GM12892 (cell line): ENCODE measurements at regions not wholly inside any gene's neighbourhood (a gene's known extent, or its start where the extent isn't known, plus 50 kb on each side); places are given as distances from the start of the nearest gene placed in this dataset.

Experiments
- DNase-seq: peaks from one replicate; pipeline ENCODE4 v3.0.0; 2011; ENCODE audit not compliant: insufficient read length
- FAIRE-seq: peaks from 2 replicates; lab custom pipeline; 2011; peaks lifted over from hg19 to GRCh38; lab: Jason Lieb, UNC
- POLR2A ChIP-seq: IDR thresholded peaks from 2 replicates; pipeline ENCODE4 v1.6.1; 2011; ENCODE audit warnings: low read depth, low read length, control low read depth
- POLR2AphosphoS5 ChIP-seq: IDR thresholded peaks from 2 replicates; pipeline ENCODE4 v1.6.1; 2011; ENCODE audit warnings: low read depth, low read length, control low read depth
- TAF1 ChIP-seq: IDR thresholded peaks from 2 replicates; pipeline ENCODE4 v1.6.1; 2011; ENCODE audit warnings: low read depth, mild to moderate bottlenecking, control low read depth, low read length, borderline replicate concordance

DNA sequence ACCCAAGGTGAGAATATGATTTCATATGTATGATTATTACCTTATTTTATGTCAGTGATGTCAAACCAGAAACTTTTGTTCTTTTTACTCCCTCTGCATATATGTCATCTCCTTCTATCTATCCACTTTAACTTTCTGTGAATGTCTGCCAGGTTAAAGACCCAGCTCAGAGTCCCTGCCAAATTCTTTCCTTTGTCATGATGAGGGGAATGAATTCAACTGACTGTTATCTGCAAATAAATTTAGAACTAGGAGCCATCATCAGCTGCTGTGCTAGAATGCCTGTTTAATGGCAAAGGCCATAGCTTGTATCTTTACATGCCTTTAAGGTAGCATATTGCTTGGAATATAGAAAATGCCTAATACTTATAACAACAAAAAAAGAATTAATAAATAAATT, 815.6 kb upstream of the NEGR1 start:
- FAIRE-seq (no peak), DNase-seq (no peak)
- TF ChIP-seq POLR2A (no peak), TAF1 (no peak), POLR2AphosphoS5 (no peak)

DNA sequence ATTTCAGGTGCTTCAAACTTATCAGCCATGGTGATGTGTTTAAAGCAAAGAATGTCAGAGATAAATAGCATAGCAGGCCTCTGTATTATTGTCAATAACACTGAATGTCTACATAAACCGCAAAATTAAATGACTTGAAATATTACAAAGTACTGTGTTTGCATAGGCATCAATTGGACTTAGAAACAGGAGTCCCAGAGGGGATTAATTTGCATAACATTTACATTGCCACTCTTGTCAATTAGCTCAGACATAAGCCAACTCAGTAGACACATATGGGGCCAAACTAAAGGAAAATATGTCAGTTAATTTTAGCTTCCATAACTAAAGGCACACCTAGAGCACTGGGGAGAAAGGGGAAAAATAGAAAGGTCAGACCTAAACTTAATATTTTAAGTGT, 814.5 kb upstream of the NEGR1 start:
- FAIRE-seq = no peak
- DNase-seq = no peak
- TF ChIP-seq POLR2AphosphoS5 = no peak
- no peak for TF ChIP-seq TAF1

DNA sequence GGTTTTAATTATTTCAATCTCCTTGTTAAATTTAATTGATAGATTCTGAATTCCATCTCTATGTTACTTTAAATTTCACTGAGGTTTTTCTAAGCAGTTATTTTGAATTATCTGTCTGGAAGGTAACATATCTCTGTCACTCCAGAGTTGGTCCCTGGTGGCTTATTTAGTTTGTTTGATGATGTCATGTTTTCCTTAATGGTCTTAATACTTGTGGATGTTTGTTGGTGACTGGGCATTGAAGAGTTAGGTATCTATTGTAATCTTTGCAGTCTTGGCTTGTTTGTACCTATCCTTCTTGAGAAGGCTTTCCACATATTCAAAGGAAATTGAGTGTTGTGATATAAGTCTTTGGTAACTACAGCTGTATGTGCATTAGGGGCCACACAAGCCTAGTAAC, 810.0 kb upstream of the NEGR1 start:
- FAIRE-seq = no peak

DNA sequence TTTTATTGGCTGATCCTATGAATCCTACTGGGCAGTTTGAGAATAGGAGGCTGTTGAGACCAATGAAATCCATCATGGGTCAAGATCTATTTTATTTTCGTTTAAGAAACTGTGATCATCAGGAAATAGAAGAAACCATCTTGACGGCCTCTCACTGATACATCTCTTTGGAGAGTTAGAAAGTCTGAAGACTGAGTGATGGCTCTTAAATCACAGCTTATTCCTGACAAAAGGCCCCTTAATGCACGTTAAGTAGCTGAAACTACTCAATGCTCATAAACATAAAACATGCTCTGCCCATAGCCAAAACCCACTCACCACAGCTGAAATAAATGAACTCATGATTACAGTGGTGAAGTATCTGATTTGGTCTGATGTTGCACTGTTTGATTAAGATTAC, 784.5 kb upstream of the NEGR1 start:
- FAIRE-seq = no peak
- DNase-seq = no peak

More for the DNA sequence above, 810.0 kb upstream of the NEGR1 start:
- no peak for DNase-seq
- TF ChIP-seq TAF1 = no peak
- TF ChIP-seq POLR2AphosphoS5 = no peak
- TF ChIP-seq POLR2A = no peak

DNA sequence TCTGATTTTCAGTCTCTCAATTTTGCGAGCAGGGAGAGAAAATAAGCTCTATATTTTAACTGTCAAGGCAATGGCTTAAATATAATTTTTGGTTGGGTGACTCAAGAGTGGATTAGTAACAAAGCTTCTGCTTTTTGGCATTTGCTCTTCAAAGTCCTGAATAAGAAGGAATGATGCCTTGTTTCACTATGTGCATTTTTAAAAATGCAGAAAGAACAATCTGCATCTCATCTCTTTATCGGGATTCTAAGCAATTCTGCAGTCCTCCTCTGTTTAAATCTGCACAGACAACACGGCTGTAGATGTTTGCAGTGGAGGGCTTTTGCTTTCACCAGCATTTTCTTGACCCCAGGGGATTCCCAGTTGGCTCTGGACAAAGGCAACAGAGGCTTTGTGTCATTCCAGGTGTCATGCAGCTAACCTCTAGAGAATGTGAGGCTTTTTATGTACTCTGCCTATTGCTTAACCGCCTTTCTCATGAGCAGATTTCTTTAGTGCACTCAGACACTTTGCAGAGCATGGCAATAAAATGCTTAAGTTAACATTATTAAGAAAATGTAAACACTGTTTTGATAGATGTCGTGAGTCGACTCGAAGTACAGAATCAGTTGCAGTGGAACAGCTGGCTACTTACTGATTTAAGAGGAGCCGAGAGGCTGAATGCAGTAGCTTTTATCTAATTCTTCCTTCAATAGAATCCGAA, 783.2 kb upstream of the NEGR1 start:
- no peak for TF ChIP-seq POLR2AphosphoS5
- TF ChIP-seq TAF1 = no peak
- TF ChIP-seq POLR2A = no peak
- FAIRE-seq (no peak), DNase-seq (no peak)

More for the DNA sequence above, 784.5 kb upstream of the NEGR1 start:
- TF ChIP-seq TAF1 (no peak), POLR2AphosphoS5 (no peak), POLR2A (no peak)

DNA sequence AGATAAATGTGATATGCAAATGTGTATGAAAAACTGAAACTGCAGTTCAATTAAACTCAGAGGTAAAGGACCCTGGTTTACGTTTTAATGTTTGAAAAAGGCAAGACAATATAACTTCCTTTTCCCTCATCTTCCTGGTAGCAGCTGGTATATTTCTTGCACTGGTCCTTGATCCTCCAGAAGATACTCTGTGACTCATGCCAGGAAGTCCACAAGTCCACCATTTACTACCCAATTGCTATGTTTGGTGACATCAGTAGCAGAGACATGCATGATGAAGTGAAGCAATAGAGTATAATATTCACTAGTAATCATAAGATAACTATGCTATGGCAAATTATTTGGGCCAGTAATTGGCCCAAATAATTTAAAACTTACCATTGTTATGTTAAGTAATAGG, 774.5 kb upstream of the NEGR1 start:
- TF ChIP-seq TAF1 (no peak), POLR2AphosphoS5 (no peak), POLR2A (no peak)
- DNase-seq = no peak
- FAIRE-seq = no peak

DNA sequence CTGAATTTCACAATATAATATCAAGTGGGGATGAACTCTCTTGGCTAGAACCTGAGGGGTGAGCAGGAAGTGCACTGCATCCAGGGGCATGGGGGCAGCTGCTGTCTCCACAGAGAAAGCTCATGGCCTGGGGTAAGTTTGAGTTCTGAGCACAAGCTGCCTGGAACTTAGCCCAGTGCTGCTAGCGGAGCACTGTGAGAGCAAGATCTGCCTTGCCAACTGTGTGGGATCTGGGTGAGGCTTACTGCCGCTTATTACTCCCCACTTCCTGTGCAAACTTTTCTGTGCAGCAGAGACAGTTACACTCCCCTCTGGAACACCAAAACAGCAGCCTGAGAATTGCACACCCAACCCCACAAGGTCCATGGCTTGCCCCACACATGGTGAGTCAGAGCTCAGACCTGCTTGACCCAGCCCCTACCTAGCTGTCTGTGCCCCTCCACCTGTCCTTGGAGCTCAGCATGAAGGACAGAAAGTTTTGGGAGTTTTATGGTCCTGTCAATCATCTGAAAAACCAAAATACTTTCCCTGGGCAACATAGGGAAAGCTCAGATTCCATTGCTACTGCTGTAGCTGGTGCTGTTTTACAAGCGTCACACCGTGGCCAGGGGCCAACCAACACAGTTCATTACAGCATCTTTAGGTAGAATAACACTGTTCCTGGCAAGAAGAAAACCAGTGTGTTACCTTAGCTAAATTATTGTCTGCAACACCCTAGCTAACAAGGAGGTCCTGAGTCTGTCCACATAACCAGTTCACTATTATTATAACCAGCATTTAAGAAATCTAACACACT, 762.1 kb upstream of the NEGR1 start:
- no peak for FAIRE-seq
- TF ChIP-seq POLR2A = no peak
- no peak for TF ChIP-seq TAF1
- no peak for TF ChIP-seq POLR2AphosphoS5
- no peak for DNase-seq

DNA sequence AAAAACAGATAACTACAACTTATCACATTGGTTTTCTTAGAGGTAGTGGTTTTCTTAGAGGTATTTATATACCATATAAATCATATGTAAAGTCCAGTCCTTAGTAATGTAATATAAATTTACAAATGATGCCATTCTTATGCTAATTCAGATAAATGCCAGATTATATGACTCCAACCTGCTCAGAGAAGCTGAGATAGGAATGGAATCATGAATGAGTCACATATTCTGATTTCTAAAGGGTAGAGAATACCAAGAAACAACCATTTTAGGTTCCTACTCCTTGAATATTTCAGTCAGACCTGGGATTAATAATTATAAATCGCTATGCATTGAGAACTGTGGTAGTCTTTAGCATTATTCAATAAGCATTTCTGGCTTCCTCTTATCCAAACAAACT, 760.1 kb upstream of the NEGR1 start:
- FAIRE-seq (no peak), DNase-seq (no peak)
- TF ChIP-seq TAF1 (no peak), POLR2AphosphoS5 (no peak), POLR2A (no peak)

DNA sequence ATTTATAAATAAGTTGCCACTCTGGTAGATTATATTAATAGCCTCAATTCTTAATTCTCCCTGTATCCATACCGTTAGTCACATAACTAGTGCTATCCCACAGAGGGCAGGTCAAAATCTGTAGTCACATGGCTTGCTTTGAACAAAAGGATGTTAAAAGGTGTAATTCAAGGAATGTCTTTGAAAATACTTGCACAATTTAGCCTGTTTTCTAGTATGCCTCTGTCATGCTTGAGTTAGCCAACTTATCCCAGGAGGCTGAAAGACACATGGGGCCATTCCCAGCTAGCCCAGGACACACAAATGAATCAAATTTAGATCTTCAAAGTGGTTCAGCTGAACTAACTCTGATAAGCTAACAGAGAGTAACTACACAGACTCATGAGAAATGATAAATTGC, 758.5 kb upstream of the NEGR1 start:
- FAIRE-seq (no peak), DNase-seq (no peak)
- no peak for TF ChIP-seq TAF1
- TF ChIP-seq POLR2A = no peak
- TF ChIP-seq POLR2AphosphoS5 = no peak

DNA sequence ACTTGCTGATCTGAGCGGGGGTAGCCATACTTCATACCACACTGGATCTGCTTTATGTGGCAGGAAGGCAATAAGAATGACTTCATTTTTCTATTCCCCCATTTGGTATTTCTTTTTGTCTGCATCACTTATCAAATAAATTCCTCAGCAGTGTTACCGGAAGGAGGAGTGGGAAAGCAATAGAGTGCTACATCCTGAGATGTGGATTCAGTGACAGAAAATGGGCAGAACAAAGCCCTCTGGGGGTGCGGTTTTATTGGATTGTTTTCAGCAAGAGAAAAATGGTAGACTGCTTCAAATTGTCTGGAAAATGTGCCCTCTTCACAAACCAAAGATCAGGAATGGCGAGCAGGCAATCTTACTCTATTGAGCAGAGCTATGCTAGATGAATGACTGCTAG, 751.9 kb upstream of the NEGR1 start:
- TF ChIP-seq POLR2AphosphoS5 (no peak), POLR2A (no peak), TAF1 (no peak)
- DNase-seq (no peak), FAIRE-seq (no peak)

DNA sequence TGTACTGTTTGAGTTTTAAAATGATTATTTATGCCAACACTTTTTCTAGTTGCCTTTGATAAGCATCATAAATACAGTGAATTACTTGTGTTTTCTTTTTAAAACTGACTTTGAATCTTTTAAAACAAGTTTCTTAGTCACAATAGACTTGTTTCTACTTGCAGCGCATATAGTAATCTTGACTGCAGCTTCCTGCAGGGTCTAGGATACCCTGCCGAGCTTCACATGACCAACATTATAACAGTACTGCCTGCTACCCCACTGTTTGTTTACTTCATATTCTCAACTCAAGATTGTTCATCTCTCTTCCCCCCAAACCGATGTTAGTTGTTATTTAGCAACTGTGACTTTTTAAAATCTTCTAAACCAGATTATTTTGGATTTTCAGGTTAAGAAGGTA, 751.3 kb upstream of the NEGR1 start:
- no peak for FAIRE-seq
- DNase-seq = no peak
- TF ChIP-seq POLR2AphosphoS5 (no peak), POLR2A (no peak), TAF1 (no peak)

DNA sequence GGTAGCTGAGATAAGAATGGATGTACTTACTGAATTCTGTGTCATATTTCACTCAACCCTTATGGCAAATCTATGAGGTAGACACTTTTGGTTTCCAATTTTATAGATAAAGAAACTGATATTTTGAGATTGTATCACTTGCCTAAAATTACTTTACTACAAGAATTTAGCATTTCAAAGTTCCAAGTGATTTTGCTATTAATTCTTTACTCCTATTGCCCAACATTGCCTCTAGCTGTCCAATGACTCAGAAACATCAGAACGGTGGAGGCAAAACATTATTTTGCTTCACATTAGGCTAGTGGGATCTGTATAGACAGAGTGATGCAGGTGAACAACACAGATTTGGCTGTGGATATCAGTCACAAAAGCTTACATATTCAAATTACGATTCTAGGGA, 747.2 kb upstream of the NEGR1 start:
- TF ChIP-seq TAF1 = no peak
- no peak for TF ChIP-seq POLR2A
- TF ChIP-seq POLR2AphosphoS5 = no peak
- DNase-seq = no peak
- FAIRE-seq = no peak

DNA sequence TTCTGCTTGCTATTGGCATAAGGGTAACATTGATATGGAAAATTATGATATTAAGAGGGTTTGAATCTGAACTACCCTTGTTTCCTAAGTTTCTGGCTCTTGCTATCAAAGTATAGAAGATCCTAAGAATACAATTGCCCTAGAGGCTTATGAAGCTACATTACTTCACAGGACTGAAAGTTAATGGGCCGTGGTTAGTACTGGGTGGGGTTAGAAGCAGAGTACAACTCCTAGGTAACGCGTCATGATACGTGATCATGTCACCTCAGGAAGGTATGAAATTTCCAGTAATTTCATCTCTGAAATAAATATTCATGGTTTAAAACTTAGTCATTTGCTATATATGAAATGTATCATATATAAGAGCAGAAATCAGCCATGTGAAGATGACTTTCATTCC, 743.8 kb upstream of the NEGR1 start:
- no peak for FAIRE-seq
- no peak for DNase-seq
- no peak for TF ChIP-seq TAF1
- no peak for TF ChIP-seq POLR2AphosphoS5
- no peak for TF ChIP-seq POLR2A
